ENCODE measurements at regions not wholly inside any gene's neighbourhood (a gene's known extent, or its start where the extent isn't known, plus 50 kb on each side); places are given as distances from the start of the nearest gene placed in this dataset.

DNA sequence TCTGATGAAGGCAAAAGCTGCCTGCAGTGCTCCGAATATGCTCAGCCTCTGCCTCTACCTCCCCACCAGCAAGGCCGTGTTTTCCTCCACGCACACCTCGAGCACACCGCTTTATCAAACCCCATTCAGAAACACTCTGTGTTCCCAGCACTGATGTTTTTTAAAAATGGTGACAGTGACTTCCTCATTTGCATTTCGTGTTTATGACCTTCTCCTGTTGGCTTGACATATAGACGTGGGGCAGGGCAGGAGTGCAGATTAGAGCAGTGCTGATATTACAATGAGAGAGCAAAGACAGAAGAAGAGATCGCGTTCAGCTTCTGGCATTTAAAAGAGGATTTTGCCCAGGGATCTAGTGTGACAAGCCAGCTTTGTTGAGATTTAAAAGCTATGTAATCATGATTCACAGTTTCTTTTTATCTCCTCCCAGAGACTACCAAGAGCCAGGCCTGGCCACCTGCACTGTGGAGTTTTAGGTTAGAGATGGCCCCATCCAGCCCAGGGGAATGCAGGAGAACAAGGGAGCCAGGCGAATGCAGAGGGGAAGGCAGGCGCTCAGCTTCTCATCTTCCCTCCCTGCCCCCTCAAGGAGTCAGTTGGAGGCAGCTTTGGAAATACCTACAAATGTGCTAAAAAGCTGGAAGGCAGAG is 61.5 kb upstream of the NEDD4L start:
- no peak for TF ChIP-seq EZH2 (IDR thresholded peaks at IDR 0.05; ENCODE audit: insufficient read depth, poor library complexity, severe bottlenecking)
- no peak for TF ChIP-seq EZH2phosphoT487 (IDR thresholded peaks at IDR 0.05; ENCODE audit: insufficient read depth, low read depth)

Data from GM23248 (cell line).